CD4-positive, alpha-beta T cell (primary cell): ENCODE measurements at regions not wholly inside any gene's neighbourhood (a gene's known extent, or its start where the extent isn't known, plus 50 kb on each side); places are given as distances from the start of the nearest gene placed in this dataset.

Experiments
- ATAC-seq: fragments of 200-7000 bp; cut with Tn5 transposase; one replicate; pipeline ENCODE4 v1.10.0; 2022; ENCODE audit warnings: mild to moderate bottlenecking; ENCODE audit not compliant: poor library complexity
- CTCF ChIA-PET: fragments of 350-600 bp; sonication (Branson Sonifier 250); formaldehyde crosslinking; loops from one replicate; lab custom pipeline; 2021; ENCODE audit warnings: antibody characterized with exemption, inconsistent platforms; lab: Charles Lee
- POLR2A ChIA-PET: fragments of 350-600 bp; sonication (Branson Sonifier 250); formaldehyde crosslinking; loops from one replicate; lab custom pipeline; 2021; ENCODE audit warnings: antibody characterized with exemption, inconsistent platforms; lab: Charles Lee
- DNase-seq, 14 experiments: peaks; one replicate each; pipeline ENCODE4 v3.0.0-alpha.2; 2013 to 2020; ENCODE audit warnings: mixed read lengths in 2 of 14
- H3K27ac ChIP-seq, 2 donors: one replicate each; pipeline versions ENCODE4 v1.5.1 to v1.7.0; 2013; ENCODE audit warnings: low read length in 2 of 2, low read depth in 1 of 2, mild to moderate bottlenecking in 1 of 2
- H3K27me3 ChIP-seq, 2 experiments: 1 replicate in 1 of 2; 2 replicates in 1 of 2; pipeline versions ENCODE4 v1.6.1 to v1.7.0; 2013; ENCODE audit warnings: low read length in 2 of 2, control low read depth in 1 of 2, mild to moderate bottlenecking in 1 of 2, moderate library complexity in 1 of 2; ENCODE audit not compliant: insufficient read depth in 2 of 2, control insufficient read depth in 1 of 2
- H3K36me3 ChIP-seq: one replicate; pipeline ENCODE4 v1.6.1; 2013; ENCODE audit warnings: low read length, control low read depth; ENCODE audit not compliant: insufficient read depth
- H3K4me1 ChIP-seq: one replicate; pipeline ENCODE4 v1.6.1; 2013; ENCODE audit warnings: low read length, control low read depth; ENCODE audit not compliant: insufficient read depth
- H3K4me3 ChIP-seq: one replicate; pipeline ENCODE4 v1.5.1; 2013; ENCODE audit warnings: mild to moderate bottlenecking, low read length, moderate library complexity
- H3K9me3 ChIP-seq, 2 experiments: 1 replicate in 1 of 2; 2 replicates in 1 of 2; pipeline versions ENCODE4 v1.6.1 to v1.7.0; 2013; ENCODE audit warnings: low read length in 2 of 2, mild to moderate bottlenecking in 2 of 2, control low read depth in 1 of 2, moderate library complexity in 1 of 2; ENCODE audit not compliant: control insufficient read depth in 1 of 2, insufficient read depth in 1 of 2
- H3K27ac Mint-ChIP-seq: one replicate; pipeline ENCODE4 v1.8.0; 2020; ENCODE audit warnings: mixed read lengths
- H3K27me3 Mint-ChIP-seq: one replicate; pipeline ENCODE4 v1.8.0; 2021; ENCODE audit warnings: mixed read lengths
- H3K36me3 Mint-ChIP-seq: one replicate; pipeline ENCODE4 v1.8.0; 2021; ENCODE audit warnings: low read depth, mixed read lengths
- H3K4me1 Mint-ChIP-seq: one replicate; pipeline ENCODE4 v1.8.0; 2021; ENCODE audit warnings: low read depth, mixed read lengths
- H3K4me3 Mint-ChIP-seq: one replicate; pipeline ENCODE4 v1.8.0; 2020; ENCODE audit warnings: mild to moderate bottlenecking, mixed read lengths
- H3K9me3 Mint-ChIP-seq: one replicate; pipeline ENCODE4 v1.8.0; 2020; ENCODE audit warnings: mixed read lengths
- intact Hi-C, 2 experiments: fragments of 100-400 bp; cut with DNase I in 1 of 2; cut with micrococcal nuclease in 1 of 2; formaldehyde crosslinking; loops; one replicate each; pipeline versions ENCODE4 v1.15.1 to v1.9.0; 2023 to 2025; cut with DNase I, micrococcal nuclease
- TF ChIP-seq, protein P1 (sequence below): fragments of 200-600 bp; IDR thresholded peaks from one replicate; pipeline ENCODE4 v1.8.0; 2022; ENCODE audit warnings: antibody characterized with exemption, mild to moderate bottlenecking

GRCh38 chr5:114822863-114823262 is 346.8 kb downstream of the TRIM36 start:
- Histone ChIP-seq H3K27me3 (no peaks in the 10 kb centered on the region), H3K36me3 (no peaks in the 10 kb centered on the region), H3K4me3 (no peak overlapping the region), H3K27ac (no peak overlapping the region), H3K9me3 (peaks cover 0 to 12% of the 10 kb centered on the region in 2 experiments), H3K4me1 (no peaks in the 10 kb centered on the region)
- POLR2A ChIA-PET, result no interaction called here
- peaks cover 7% of the 10 kb centered on the region for H3K9me3 Mint-ChIP-seq
- intact Hi-C loops, result no loop called here
- no peaks in the 10 kb centered on the region for H3K27me3 Mint-ChIP-seq
- DNase-seq (no peak), ATAC-seq (no peak)
- H3K4me3 Mint-ChIP-seq, result no peak overlapping the region
- H3K4me1 Mint-ChIP-seq, result no peaks in the 10 kb centered on the region
- no peak overlapping the region for H3K27ac Mint-ChIP-seq
- CTCF ChIA-PET, result no interaction called here
- no peaks in the 10 kb centered on the region for H3K36me3 Mint-ChIP-seq
- TF ChIP-seq, protein P1, sequence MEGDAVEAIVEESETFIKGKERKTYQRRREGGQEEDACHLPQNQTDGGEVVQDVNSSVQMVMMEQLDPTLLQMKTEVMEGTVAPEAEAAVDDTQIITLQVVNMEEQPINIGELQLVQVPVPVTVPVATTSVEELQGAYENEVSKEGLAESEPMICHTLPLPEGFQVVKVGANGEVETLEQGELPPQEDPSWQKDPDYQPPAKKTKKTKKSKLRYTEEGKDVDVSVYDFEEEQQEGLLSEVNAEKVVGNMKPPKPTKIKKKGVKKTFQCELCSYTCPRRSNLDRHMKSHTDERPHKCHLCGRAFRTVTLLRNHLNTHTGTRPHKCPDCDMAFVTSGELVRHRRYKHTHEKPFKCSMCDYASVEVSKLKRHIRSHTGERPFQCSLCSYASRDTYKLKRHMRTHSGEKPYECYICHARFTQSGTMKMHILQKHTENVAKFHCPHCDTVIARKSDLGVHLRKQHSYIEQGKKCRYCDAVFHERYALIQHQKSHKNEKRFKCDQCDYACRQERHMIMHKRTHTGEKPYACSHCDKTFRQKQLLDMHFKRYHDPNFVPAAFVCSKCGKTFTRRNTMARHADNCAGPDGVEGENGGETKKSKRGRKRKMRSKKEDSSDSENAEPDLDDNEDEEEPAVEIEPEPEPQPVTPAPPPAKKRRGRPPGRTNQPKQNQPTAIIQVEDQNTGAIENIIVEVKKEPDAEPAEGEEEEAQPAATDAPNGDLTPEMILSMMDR, result no peak

DNA sequence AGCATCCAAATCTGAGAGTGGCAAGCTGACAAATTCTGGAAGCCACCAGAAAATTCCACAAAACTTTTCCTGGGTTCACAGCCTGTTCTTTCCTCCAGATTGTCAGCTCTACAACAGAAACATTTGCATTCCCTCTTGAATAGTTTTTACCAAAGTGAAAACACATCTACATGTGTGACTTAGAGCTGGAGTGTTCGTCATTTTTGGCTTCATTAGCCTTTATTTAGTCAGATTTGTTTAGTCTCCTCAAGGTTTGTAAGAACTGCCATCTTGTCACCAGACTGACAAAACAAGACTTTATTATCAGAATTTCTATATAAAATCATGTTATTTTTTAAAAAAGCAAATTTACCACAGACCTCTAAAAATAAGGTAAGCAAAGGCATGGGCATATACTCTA is 347.3 kb downstream of the TRIM36 start:
- ChIA-PET CTCF (no interaction called here), POLR2A (no interaction called here)
- Mint-ChIP-seq H3K27me3 (no peaks in the 10 kb centered on the region), H3K4me3 (no peak overlapping the region), H3K36me3 (no peaks in the 10 kb centered on the region), H3K4me1 (no peaks in the 10 kb centered on the region), H3K9me3 (peaks cover 4% of the 10 kb centered on the region), H3K27ac (no peak overlapping the region)
- TF ChIP-seq, protein P1, result no peak
- no peak overlapping the region for H3K27ac ChIP-seq
- no peak overlapping the region for H3K4me3 ChIP-seq
- no peak for DNase-seq
- no peaks in the 10 kb centered on the region for H3K36me3 ChIP-seq
- no peaks in the 10 kb centered on the region for H3K27me3 ChIP-seq
- H3K9me3 ChIP-seq, result peaks cover 0 to 12% of the 10 kb centered on the region in 2 experiments
- no peak for ATAC-seq
- no peaks in the 10 kb centered on the region for H3K4me1 ChIP-seq
- intact Hi-C loops, result no loop called here

DNA sequence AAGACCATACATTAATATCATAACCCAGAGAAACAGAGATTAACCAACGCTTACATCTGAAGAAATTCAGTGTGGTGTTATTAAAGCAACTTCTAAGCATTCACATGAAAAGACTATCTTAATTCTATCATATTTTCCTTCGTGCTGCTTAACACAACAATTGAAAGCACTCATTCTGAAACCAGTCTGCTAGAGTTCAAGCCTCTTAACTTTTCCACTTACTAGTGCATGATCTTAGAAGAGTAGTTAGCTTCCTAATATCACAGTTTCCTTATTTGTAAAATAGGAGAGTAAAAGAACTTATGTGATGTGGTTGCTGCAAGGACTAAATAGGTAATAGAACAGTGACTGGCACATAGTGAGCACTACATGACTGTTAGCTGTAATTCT is 379.3 kb downstream of the TRIM36 start:
- ATAC-seq (no peak), DNase-seq (no peak)
- H3K4me3 Mint-ChIP-seq, result no peak overlapping the region
- H3K4me3 ChIP-seq, result no peak overlapping the region
- H3K27ac Mint-ChIP-seq, result no peak overlapping the region
- no peaks in the 10 kb centered on the region for H3K27me3 Mint-ChIP-seq
- no peaks in the 10 kb centered on the region for H3K36me3 Mint-ChIP-seq
- no peaks in the 10 kb centered on the region for H3K9me3 ChIP-seq
- no peaks in the 10 kb centered on the region for H3K27me3 ChIP-seq
- no peak overlapping the region for H3K27ac ChIP-seq
- ChIA-PET POLR2A (no interaction called here), CTCF (no interaction called here)
- H3K4me1 Mint-ChIP-seq, result no peaks in the 10 kb centered on the region
- no peaks in the 10 kb centered on the region for H3K9me3 Mint-ChIP-seq
- TF ChIP-seq, protein P1, result no peak
- H3K36me3 ChIP-seq, result no peaks in the 10 kb centered on the region
- intact Hi-C loops, result no loop called here
- no peaks in the 10 kb centered on the region for H3K4me1 ChIP-seq
